ENCODE measurements at regions not wholly inside any gene's neighbourhood (a gene's known extent, or its start where the extent isn't known, plus 50 kb on each side); places are given as distances from the start of the nearest gene placed in this dataset.

GRCh38 chr10:117892681-117893220 lies 154.0 kb downstream of the RAB11FIP2 start:
- TF ChIP-seq CTCF (IDR thresholded peaks at IDR 0.05; ENCODE audit: low read length, missing control alignments) = no peak
- no peak for DNase-seq (ENCODE audit: low read depth)
- H3K4me3 ChIP-seq (replicated peaks; ENCODE audit: low read depth, low read length) = no peak overlapping the region

GRCh38 chr10:117894339-117894738 lies 152.4 kb downstream of the RAB11FIP2 start:
- H3K4me3 ChIP-seq (replicated peaks; ENCODE audit: low read depth, low read length) = no peak overlapping the region

DNA sequence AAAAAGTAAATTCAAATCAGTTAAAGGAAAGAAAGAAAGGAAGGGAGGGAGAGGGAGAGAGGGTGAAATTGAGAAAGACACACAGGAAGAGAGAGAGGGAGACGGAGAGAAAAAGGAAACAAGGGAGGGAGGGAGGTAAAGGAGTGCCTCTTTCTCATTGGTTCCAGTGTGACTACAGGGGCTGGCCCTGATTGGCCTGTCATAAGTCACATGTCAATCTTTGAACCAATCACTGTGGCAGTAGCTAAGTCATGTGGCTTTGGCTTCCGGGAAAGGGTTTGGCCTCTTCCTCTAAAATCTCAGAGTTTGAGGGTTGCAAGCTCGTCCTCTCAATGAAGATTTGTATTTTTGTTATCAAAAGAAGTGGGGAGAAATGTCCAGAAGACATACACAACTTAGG lies 150.2 kb downstream of the RAB11FIP2 start:
- H3K4me3 ChIP-seq (replicated peaks; ENCODE audit: low read depth, low read length) = no peak overlapping the region
- TF ChIP-seq CTCF (IDR thresholded peaks at IDR 0.05; ENCODE audit: low read length, missing control alignments) = no peak
- no peak for DNase-seq (ENCODE audit: low read depth)

More at GRCh38 chr10:117894339-117894738, 152.4 kb downstream of the RAB11FIP2 start:
- DNase-seq (ENCODE audit: low read depth) = no peak
- TF ChIP-seq CTCF (IDR thresholded peaks at IDR 0.05; ENCODE audit: low read length, missing control alignments) = no peak

DNA sequence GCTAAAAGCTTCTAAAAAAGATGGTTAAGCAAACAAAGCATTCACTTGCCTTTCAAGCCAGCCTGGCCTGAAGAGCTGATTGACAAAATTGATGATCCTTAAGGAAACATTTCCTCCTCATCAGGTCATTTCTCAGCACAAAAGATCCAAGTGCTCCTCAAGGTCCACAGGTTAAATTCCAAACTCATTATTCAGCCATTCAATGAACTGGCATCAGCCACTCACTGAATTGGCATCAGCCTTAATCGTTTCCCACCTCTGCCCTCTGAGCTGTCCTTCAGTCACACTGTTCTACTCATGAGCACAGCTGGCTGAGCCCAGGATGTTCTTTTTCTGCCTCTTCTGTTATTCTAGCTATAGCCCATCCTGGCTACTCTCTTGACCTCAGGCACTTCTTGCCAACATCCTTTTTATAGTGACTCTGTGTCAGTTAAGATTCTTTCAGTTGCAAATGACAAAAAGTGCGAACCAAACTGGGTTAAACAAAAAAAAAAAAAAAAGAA lies 147.5 kb downstream of the RAB11FIP2 start:
- no peak for TF ChIP-seq CTCF (IDR thresholded peaks at IDR 0.05; ENCODE audit: low read length, missing control alignments)
- H3K4me3 ChIP-seq (replicated peaks; ENCODE audit: low read depth, low read length) = no peak overlapping the region
- DNase-seq (ENCODE audit: low read depth) = no peak

GRCh38 chr10:117900280-117900679 lies 146.5 kb downstream of the RAB11FIP2 start:
- DNase-seq (ENCODE audit: low read depth) = no peak
- TF ChIP-seq CTCF (IDR thresholded peaks at IDR 0.05; ENCODE audit: low read length, missing control alignments) = no peak
- H3K4me3 ChIP-seq (replicated peaks; ENCODE audit: low read depth, low read length) = no peak overlapping the region

DNA sequence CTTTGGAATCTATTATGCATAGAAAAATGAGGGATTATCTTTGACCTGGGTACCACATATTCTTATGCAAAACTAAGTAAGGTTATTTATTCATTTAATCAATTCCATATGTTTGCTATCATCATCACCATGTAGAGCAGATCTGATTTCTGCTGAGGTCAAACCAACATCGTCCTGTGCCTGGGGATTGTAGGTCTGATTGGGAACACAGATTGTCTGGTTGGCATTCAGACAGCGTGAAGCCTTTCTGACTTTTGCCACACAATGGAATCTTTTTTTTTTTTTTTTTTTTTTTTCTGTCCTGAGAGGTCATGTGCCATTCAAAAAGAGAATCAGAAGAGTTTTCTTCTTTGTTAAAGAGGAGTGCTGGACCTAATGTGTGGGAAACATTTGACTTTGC lies 142.9 kb downstream of the RAB11FIP2 start:
- no peak for TF ChIP-seq CTCF (IDR thresholded peaks at IDR 0.05; ENCODE audit: low read length, missing control alignments)
- no peak overlapping the region for H3K4me3 ChIP-seq (replicated peaks; ENCODE audit: low read depth, low read length)
- no peak for DNase-seq (ENCODE audit: low read depth)

DNA sequence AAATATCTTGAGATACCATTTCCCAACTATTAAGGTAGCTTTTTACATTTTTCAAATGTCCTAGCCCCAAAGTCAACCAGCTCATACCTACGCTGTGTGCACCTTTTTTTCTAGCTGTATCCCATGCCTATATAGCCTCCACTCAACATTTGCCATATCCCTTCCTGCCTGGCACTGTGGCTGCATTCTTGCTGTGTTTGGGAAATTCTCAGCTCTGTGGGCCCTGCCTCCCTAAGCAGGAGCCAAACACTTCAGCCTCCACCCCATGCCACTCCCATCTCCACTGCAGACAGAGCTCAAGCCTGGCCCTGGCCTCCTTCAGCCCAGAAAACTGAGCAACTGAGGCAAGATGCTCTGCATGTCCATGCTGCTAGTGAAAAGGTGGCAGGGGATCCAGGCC lies 141.3 kb downstream of the RAB11FIP2 start:
- TF ChIP-seq CTCF (IDR thresholded peaks at IDR 0.05; ENCODE audit: low read length, missing control alignments) = no peak

More for the DNA sequence above, 141.3 kb downstream of the RAB11FIP2 start:
- no peak overlapping the region for H3K4me3 ChIP-seq (replicated peaks; ENCODE audit: low read depth, low read length)
- DNase-seq (ENCODE audit: low read depth) = no peak
